ENCODE measurements at regions not wholly inside any gene's neighbourhood (a gene's known extent, or its start where the extent isn't known, plus 50 kb on each side); places are given as distances from the start of the nearest gene placed in this dataset.

GRCh38 chr12:115155665-115156645, 472.0 kb upstream of the TBX3 start:
- H3K4me3 Mint-ChIP-seq (ENCODE audit: unreplicated experiment), result no peak overlapping the region
- peaks cover 4% of the 10 kb centered on the region for H3K9me3 Mint-ChIP-seq (ENCODE audit: unreplicated experiment)
- no peaks in the 10 kb centered on the region for H3K27me3 Mint-ChIP-seq (ENCODE audit: unreplicated experiment)
- no peak overlapping the region for H3K27ac Mint-ChIP-seq (ENCODE audit: unreplicated experiment)
- H3K4me1 Mint-ChIP-seq (ENCODE audit: unreplicated experiment), result no peaks in the 10 kb centered on the region
- no peak for TF ChIP-seq CTCF (IDR thresholded peaks at IDR 0.05)
- no peak for DNase-seq (ENCODE audit: extremely low spot score, unreplicated experiment)
- no peaks in the 10 kb centered on the region for H3K36me3 Mint-ChIP-seq (ENCODE audit: unreplicated experiment)

- Mint-ChIP-seq H3K27ac (ENCODE audit: unreplicated experiment) (no peak overlapping the region), H3K36me3 (ENCODE audit: unreplicated experiment) (no peaks in the 10 kb centered on the region), H3K27me3 (ENCODE audit: unreplicated experiment) (no peaks in the 10 kb centered on the region), H3K4me1 (ENCODE audit: unreplicated experiment) (no peaks in the 10 kb centered on the region), H3K4me3 (ENCODE audit: unreplicated experiment) (no peak overlapping the region), H3K9me3 (ENCODE audit: unreplicated experiment) (peaks cover 16% of the 10 kb centered on the region)
- no peak for DNase-seq (ENCODE audit: extremely low spot score, unreplicated experiment)
- TF ChIP-seq CTCF (IDR thresholded peaks at IDR 0.05), result no peak
Observed at GRCh38 chr12:115149685-115150378, 465.9 kb upstream of the TBX3 start.

GRCh38 chr12:115149279-115149678, 465.3 kb upstream of the TBX3 start:
- no peak for DNase-seq (ENCODE audit: extremely low spot score, unreplicated experiment)
- no peaks in the 10 kb centered on the region for H3K36me3 Mint-ChIP-seq (ENCODE audit: unreplicated experiment)
- H3K4me1 Mint-ChIP-seq (ENCODE audit: unreplicated experiment), result no peaks in the 10 kb centered on the region
- peaks cover 15% of the 10 kb centered on the region for H3K9me3 Mint-ChIP-seq (ENCODE audit: unreplicated experiment)
- H3K27ac Mint-ChIP-seq (ENCODE audit: unreplicated experiment), result no peak overlapping the region
- TF ChIP-seq CTCF (IDR thresholded peaks at IDR 0.05), result no peak
- no peaks in the 10 kb centered on the region for H3K27me3 Mint-ChIP-seq (ENCODE audit: unreplicated experiment)
- no peak overlapping the region for H3K4me3 Mint-ChIP-seq (ENCODE audit: unreplicated experiment)

GRCh38 chr12:115147916-115148315, 463.9 kb upstream of the TBX3 start:
- H3K27me3 Mint-ChIP-seq (ENCODE audit: unreplicated experiment), result no peaks in the 10 kb centered on the region
- H3K9me3 Mint-ChIP-seq (ENCODE audit: unreplicated experiment), result peaks cover 14% of the 10 kb centered on the region
- no peak overlapping the region for H3K27ac Mint-ChIP-seq (ENCODE audit: unreplicated experiment)
- no peak overlapping the region for H3K4me3 Mint-ChIP-seq (ENCODE audit: unreplicated experiment)
- no peak for DNase-seq (ENCODE audit: extremely low spot score, unreplicated experiment)
- H3K4me1 Mint-ChIP-seq (ENCODE audit: unreplicated experiment), result no peaks in the 10 kb centered on the region
- no peaks in the 10 kb centered on the region for H3K36me3 Mint-ChIP-seq (ENCODE audit: unreplicated experiment)
- no peak for TF ChIP-seq CTCF (IDR thresholded peaks at IDR 0.05)

- H3K4me3 Mint-ChIP-seq (ENCODE audit: unreplicated experiment), result no peak overlapping the region
- TF ChIP-seq CTCF (IDR thresholded peaks at IDR 0.05), result no peak
Observed at GRCh38 chr12:115146453-115146852, 462.5 kb upstream of the TBX3 start.

More at GRCh38 chr12:115146453-115146852, 462.5 kb upstream of the TBX3 start:
- H3K9me3 Mint-ChIP-seq (ENCODE audit: unreplicated experiment), result peaks cover 19% of the 10 kb centered on the region
- H3K27ac Mint-ChIP-seq (ENCODE audit: unreplicated experiment), result no peak overlapping the region
- no peaks in the 10 kb centered on the region for H3K27me3 Mint-ChIP-seq (ENCODE audit: unreplicated experiment)
- no peak for DNase-seq (ENCODE audit: extremely low spot score, unreplicated experiment)
- H3K4me1 Mint-ChIP-seq (ENCODE audit: unreplicated experiment), result no peaks in the 10 kb centered on the region
- H3K36me3 Mint-ChIP-seq (ENCODE audit: unreplicated experiment), result no peaks in the 10 kb centered on the region
